OCI-LY7 (cell line): ENCODE measurements at regions not wholly inside any gene's neighbourhood (a gene's known extent, or its start where the extent isn't known, plus 50 kb on each side); places are given as distances from the start of the nearest gene placed in this dataset.

Experiments used
- BruUV-seq: library from RNA; stranded (reverse); fragments of 400-500 nt; replicated peaks from 2 replicates; lab custom pipeline; 2021; lab: Mats Ljungman, UMichigan
- CTCF ChIA-PET: fragments of 300-600 bp; sonication (Branson Sonifier 250); formaldehyde crosslinking; loops from one replicate; lab custom pipeline; 2022; ENCODE audit warnings: antibody characterized with exemption; ENCODE audit not compliant: unreplicated experiment; lab: Charles Lee
- POLR2A ChIA-PET: fragments of 300-600 bp; sonication (Branson Sonifier 250); formaldehyde crosslinking; loops from one replicate; lab custom pipeline; 2022; ENCODE audit warnings: antibody characterized with exemption; lab: Charles Lee
- DNase-seq: peaks from one replicate; pipeline ENCODE4 v3.0.0-alpha.2; 2015; ENCODE audit warnings: low spot score
- H2AFZ ChIP-seq: fragments of 200-600 bp; sonication (generic), shearing (Covaris generic); 2 replicates; pipeline ENCODE4 v1.6.1; 2014; ENCODE audit warnings: mild to moderate bottlenecking, antibody characterized with exemption, low read length, moderate library complexity
- H3K27ac ChIP-seq: fragments of 200-600 bp; sonication (generic); 2 replicates; pipeline ENCODE4 v1.5.1; 2014; ENCODE audit warnings: mixed run types, low read depth, mild to moderate bottlenecking, moderate library complexity, low read length, inconsistent platforms; ENCODE audit not compliant: poor library complexity, severe bottlenecking
- H3K36me3 ChIP-seq: fragments of 200-600 bp; sonication (generic); 2 replicates; pipeline ENCODE4 v1.6.1; 2014; ENCODE audit warnings: mild to moderate bottlenecking, antibody characterized with exemption, low read length, moderate library complexity, mixed read lengths; ENCODE audit not compliant: insufficient read depth
- H3K4me1 ChIP-seq: fragments of 200-600 bp; sonication (generic); 2 replicates; pipeline ENCODE4 v1.5.1; 2014; ENCODE audit warnings: mild to moderate bottlenecking, low read length; ENCODE audit not compliant: insufficient read depth, poor library complexity, severe bottlenecking
- H3K4me2 ChIP-seq: fragments of 200-600 bp; sonication (generic); 2 replicates; pipeline ENCODE4 v1.6.1; 2014; ENCODE audit warnings: mild to moderate bottlenecking, low read length
- H3K4me3 ChIP-seq: fragments of 200-600 bp; sonication (generic); 2 replicates; pipeline ENCODE4 v1.5.1; 2014; ENCODE audit warnings: mild to moderate bottlenecking, low read depth, low read length; ENCODE audit not compliant: poor library complexity, severe bottlenecking
- H3K79me2 ChIP-seq: fragments of 200-600 bp; sonication (generic); 2 replicates; pipeline ENCODE4 v1.6.1; 2016; ENCODE audit warnings: low read depth, mild to moderate bottlenecking, low read length, moderate library complexity, mixed read lengths; ENCODE audit not compliant: insufficient read depth
- H3K9me2 ChIP-seq: fragments of 200-600 bp; sonication (generic); 2 replicates; pipeline ENCODE4 v1.6.1; 2016; ENCODE audit warnings: mild to moderate bottlenecking, low read length, mixed read lengths; ENCODE audit not compliant: insufficient read depth
- H3K9me3 ChIP-seq: fragments of 200-600 bp; sonication (generic); 2 replicates; pipeline ENCODE4 v1.6.1; 2014; ENCODE audit warnings: mild to moderate bottlenecking, mixed run types, low read length, mixed read lengths
- H4K20me1 ChIP-seq: fragments of 200-600 bp; sonication (generic); 2 replicates; pipeline ENCODE4 v1.6.1; 2014; ENCODE audit warnings: mild to moderate bottlenecking, antibody characterized with exemption, low read length, moderate library complexity, mixed read lengths; ENCODE audit not compliant: insufficient read depth
- EZH2phosphoT487 ChIP-seq: fragments of 200-600 bp; sonication (generic); IDR thresholded peaks from 2 replicates; pipeline ENCODE4 v1.6.1; 2018; ENCODE audit warnings: low read depth, borderline replicate concordance, mild to moderate bottlenecking, mixed run types, antibody characterized with exemption, low read length, moderate library complexity, mixed read lengths
- intact Hi-C: fragments of 100-400 bp; cut with micrococcal nuclease; formaldehyde crosslinking; loops from one replicate; pipeline ENCODE4 v1.10.0; 2022; ENCODE audit not compliant: unreplicated experiment
- TF ChIP-seq, protein P1 (sequence below): fragments of 200-600 bp; sonication (generic); conservative IDR thresholded peaks from 2 replicates; pipeline ENCODE4 v1.5.1; 2014; ENCODE audit warnings: mild to moderate bottlenecking, antibody characterized with exemption, low read length, moderate library complexity, mixed read lengths

DNA sequence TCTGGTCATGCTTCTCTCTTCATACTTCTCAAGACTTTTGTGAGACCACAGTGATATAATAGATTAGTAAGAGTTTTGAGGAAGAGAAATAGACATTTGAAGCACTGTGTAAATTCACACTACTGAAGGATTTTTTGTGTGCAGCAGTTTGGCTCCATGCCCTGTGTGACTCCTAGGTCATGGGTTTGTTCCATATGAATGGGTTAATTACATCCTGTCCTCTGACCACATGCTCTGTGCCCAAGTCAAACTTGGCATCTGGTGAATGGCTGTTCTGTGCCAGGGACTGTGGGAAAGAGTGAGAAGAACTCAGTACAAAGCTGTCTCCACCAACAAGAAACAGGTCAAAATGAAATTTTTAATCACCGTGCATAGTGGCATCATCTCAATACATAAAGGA, 304.0 kb downstream of the LNPK start:
- no TSS peak for BruUV-seq

DNA sequence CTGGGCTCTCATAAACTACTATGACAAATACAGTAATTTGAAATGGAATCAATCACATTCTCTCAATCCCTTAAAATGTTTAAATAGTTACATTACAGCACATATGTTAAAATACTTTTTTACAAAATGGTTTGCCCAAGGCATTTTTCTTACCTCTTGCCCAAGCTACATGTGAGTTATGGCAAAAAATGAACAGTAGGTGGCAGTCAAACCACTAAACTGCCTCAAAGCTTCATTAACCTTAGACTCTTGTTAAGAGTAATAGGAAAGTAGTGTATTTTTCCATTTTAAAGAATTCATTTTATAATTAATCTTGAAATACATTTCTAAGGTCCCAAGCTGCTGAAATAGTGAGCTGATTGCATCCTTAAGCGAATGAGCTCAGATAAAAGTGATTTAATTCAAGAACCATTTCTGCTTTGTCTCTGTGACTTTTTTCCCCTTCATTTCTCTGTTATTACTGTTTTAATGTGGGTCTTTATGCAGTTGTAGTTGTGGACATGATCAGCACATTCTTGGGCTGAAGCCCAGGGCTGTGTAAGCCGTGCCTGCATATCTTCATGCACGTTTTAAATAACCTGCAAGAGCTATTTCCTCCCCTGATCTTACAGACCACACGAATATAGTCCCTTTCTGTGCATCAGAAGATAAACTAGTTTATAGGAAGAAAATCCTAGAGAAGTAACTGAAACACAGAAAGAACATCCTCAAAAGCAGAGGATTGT, 311.8 kb downstream of the LNPK start:
- H4K20me1 ChIP-seq: no peaks in the 10 kb centered on the region
- H3K4me1 ChIP-seq: no peaks in the 10 kb centered on the region
- no peaks in the 10 kb centered on the region for H3K9me3 ChIP-seq
- ChIA-PET POLR2A (interaction anchor here (0.7 kb wide), 1 partner anchor 408 kb away, joined by 3 read pairs; no protein-coding TSS in a partner anchor), CTCF (no interaction called here)
- no TSS peak for BruUV-seq
- no peak overlapping the region for H3K4me3 ChIP-seq
- H3K36me3 ChIP-seq: no peaks in the 10 kb centered on the region
- H2AFZ ChIP-seq: no peak overlapping the region
- TF ChIP-seq EZH2phosphoT487: no peak
- TF ChIP-seq, protein P1, sequence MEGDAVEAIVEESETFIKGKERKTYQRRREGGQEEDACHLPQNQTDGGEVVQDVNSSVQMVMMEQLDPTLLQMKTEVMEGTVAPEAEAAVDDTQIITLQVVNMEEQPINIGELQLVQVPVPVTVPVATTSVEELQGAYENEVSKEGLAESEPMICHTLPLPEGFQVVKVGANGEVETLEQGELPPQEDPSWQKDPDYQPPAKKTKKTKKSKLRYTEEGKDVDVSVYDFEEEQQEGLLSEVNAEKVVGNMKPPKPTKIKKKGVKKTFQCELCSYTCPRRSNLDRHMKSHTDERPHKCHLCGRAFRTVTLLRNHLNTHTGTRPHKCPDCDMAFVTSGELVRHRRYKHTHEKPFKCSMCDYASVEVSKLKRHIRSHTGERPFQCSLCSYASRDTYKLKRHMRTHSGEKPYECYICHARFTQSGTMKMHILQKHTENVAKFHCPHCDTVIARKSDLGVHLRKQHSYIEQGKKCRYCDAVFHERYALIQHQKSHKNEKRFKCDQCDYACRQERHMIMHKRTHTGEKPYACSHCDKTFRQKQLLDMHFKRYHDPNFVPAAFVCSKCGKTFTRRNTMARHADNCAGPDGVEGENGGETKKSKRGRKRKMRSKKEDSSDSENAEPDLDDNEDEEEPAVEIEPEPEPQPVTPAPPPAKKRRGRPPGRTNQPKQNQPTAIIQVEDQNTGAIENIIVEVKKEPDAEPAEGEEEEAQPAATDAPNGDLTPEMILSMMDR: peak; percentile 86
- intact Hi-C loops: loop anchor here (1.0 kb wide), 1 partner anchor 407 kb away; no protein-coding TSS in a partner anchor
- no peaks in the 10 kb centered on the region for H3K79me2 ChIP-seq
- no peaks in the 10 kb centered on the region for H3K9me2 ChIP-seq
- no peak overlapping the region for H3K4me2 ChIP-seq
- no peak overlapping the region for H3K27ac ChIP-seq
- peak; percentile 52 for DNase-seq

More for the DNA sequence above, 304.0 kb downstream of the LNPK start:
- intact Hi-C loops: no loop called here
- H2AFZ ChIP-seq: no peak overlapping the region
- H3K4me3 ChIP-seq: no peak overlapping the region
- no peaks in the 10 kb centered on the region for H3K9me3 ChIP-seq
- H3K9me2 ChIP-seq: no peaks in the 10 kb centered on the region
- no peaks in the 10 kb centered on the region for H3K79me2 ChIP-seq
- no peak for DNase-seq
- H3K27ac ChIP-seq: no peak overlapping the region
- CTCF ChIA-PET: no interaction called here
- POLR2A ChIA-PET: no interaction called here
- H3K36me3 ChIP-seq: no peaks in the 10 kb centered on the region
- TF ChIP-seq, protein P1: no peak
- TF ChIP-seq EZH2phosphoT487: no peak
- H4K20me1 ChIP-seq: no peaks in the 10 kb centered on the region
- H3K4me2 ChIP-seq: no peak overlapping the region
- H3K4me1 ChIP-seq: no peaks in the 10 kb centered on the region

DNA sequence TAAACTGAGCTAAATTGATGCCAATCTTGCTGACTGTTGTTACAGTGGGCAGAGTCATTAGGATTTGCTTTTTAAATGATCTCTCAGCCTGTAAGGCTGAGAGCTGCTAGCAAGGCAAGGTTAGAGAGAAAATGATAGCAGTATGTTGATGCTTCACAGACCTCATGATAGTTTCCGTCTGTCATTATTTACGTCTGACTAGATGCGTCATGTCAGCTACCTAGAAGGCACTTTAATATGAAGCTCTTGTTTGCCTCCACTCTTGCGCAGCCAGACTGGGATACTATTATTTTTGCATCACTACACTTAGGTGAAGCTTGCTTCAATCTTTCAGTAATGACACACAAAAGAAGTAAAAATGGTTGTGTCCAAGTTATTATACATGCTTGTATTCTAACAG, 313.8 kb downstream of the LNPK start:
- H3K4me1 ChIP-seq: no peaks in the 10 kb centered on the region
- BruUV-seq: no TSS peak
- no peak overlapping the region for H3K27ac ChIP-seq
- H3K36me3 ChIP-seq: no peaks in the 10 kb centered on the region
- H3K9me2 ChIP-seq: no peaks in the 10 kb centered on the region
- CTCF ChIA-PET: no interaction called here
- no peak overlapping the region for H3K4me2 ChIP-seq
- POLR2A ChIA-PET: interaction anchor here (1.0 kb wide), 1 partner anchor 408 kb away, joined by 3 read pairs; no protein-coding TSS in a partner anchor
- H2AFZ ChIP-seq: no peak overlapping the region
- no peaks in the 10 kb centered on the region for H3K79me2 ChIP-seq
- no peak overlapping the region for H3K4me3 ChIP-seq
- no peaks in the 10 kb centered on the region for H4K20me1 ChIP-seq
- DNase-seq: no peak
- H3K9me3 ChIP-seq: no peaks in the 10 kb centered on the region
- TF ChIP-seq, protein P1: no peak
- TF ChIP-seq EZH2phosphoT487: no peak
- intact Hi-C loops: no loop called here
